Cardiac fibroblast (primary cell): ENCODE measurements at regions not wholly inside any gene's neighbourhood (a gene's known extent, or its start where the extent isn't known, plus 50 kb on each side); places are given as distances from the start of the nearest gene placed in this dataset.

Experiments
- DNase-seq, 2 donors: peaks; one replicate each; pipeline versions ENCODE4 v3.0.0 to v3.0.0-alpha.2; 2010; ENCODE audit warnings: low read depth in 2 of 2
- H3K4me3 ChIP-seq, 2 donors: replicated peaks in 1 of 2; 1 replicate in 1 of 2; 2 replicates in 1 of 2; pipeline ENCODE4 v1.5.1; 2011; ENCODE audit warnings: low read depth in 2 of 2, low read length in 2 of 2, mild to moderate bottlenecking in 2 of 2, moderate library complexity in 1 of 2
- CTCF ChIP-seq: IDR thresholded peaks from one replicate; pipeline ENCODE4 v1.5.1; 2011; ENCODE audit warnings: low read depth, mild to moderate bottlenecking, low read length, inconsistent platforms

GRCh38 chr4:153974452-153974851, 185.6 kb upstream of the SFRP2 start:
- no peak for DNase-seq
- no peak overlapping the region for H3K4me3 ChIP-seq
- no peak for TF ChIP-seq CTCF

GRCh38 chr4:153973942-153974341, 185.1 kb upstream of the SFRP2 start:
- no peak for DNase-seq
- H3K4me3 ChIP-seq = no peak overlapping the region
- no peak for TF ChIP-seq CTCF

- DNase-seq = no peak
- no peak overlapping the region for H3K4me3 ChIP-seq
- no peak for TF ChIP-seq CTCF
Observed at GRCh38 chr4:153971899-153972298, 183.0 kb upstream of the SFRP2 start.

- no peak for TF ChIP-seq CTCF
- no peak for DNase-seq
Observed at GRCh38 chr4:153970169-153970568, 181.3 kb upstream of the SFRP2 start.

DNA sequence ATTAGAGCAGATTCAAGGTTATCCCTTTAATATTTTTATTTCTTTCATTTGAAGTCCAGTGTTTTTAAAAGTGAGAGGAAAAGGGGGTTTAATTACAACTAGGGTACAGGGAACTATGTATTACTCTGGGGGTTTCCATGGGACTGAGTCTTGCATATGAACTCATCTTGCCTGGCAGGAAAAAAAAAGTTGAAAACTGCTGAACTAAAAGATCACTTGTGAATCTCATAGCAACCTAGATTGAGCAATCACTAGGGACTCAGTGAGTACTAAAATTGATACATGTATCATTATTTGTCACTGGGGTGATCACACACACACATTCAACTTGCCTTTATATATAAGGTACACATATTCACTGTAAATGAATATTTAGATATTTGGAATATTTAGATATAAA, 180.7 kb upstream of the SFRP2 start:
- no peak for TF ChIP-seq CTCF
- DNase-seq = no peak
- no peak overlapping the region for H3K4me3 ChIP-seq

More at GRCh38 chr4:153970169-153970568, 181.3 kb upstream of the SFRP2 start:
- H3K4me3 ChIP-seq = no peak overlapping the region

DNA sequence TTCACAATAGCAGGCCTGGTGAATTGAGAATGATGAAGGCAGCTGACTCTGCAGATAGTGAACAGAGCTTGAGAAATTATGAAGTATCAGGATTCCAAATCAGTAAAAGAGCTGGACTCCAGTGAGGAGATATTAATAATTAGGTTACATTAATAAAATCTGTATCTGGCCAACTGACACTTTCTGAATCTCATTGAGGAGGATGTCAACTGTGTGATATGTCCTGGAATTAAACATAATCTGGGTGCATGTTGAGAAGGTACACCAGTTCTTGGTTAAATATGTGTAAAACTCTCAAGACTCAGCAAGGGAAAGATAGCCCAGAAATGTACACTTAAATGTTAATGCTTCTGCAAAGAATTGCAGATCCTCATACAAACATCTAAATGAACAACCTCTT, 177.8 kb upstream of the SFRP2 start:
- TF ChIP-seq CTCF = no peak
- DNase-seq = no peak
- no peak overlapping the region for H3K4me3 ChIP-seq

DNA sequence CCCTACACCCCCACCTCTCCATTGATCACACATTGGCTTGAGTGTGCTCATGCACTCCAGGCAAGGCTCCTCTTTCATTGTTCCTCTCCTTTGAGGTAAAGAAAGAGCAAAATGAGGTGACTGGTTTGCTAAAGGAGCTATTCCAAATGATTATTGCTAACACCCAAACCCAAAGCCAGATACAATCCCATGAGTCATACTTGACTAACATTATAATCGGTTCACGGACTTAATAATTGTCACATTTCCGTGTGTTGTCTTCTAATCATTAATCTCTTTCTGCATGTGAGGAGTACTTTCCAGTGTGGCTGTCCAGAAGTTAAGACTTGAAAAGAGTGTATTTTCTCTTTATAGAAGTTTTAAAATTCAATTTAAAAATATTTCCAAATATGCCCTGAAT, 174.3 kb upstream of the SFRP2 start:
- no peak for DNase-seq
- H3K4me3 ChIP-seq = no peak overlapping the region
- no peak for TF ChIP-seq CTCF
